ENCODE measurements at regions not wholly inside any gene's neighbourhood (a gene's known extent, or its start where the extent isn't known, plus 50 kb on each side); places are given as distances from the start of the nearest gene placed in this dataset.
"Not testable (repeated sequence)": the region's sequence is repeated elsewhere in the genome, so short reads cannot be mapped to it uniquely, and the experiment has no call there.

DNA sequence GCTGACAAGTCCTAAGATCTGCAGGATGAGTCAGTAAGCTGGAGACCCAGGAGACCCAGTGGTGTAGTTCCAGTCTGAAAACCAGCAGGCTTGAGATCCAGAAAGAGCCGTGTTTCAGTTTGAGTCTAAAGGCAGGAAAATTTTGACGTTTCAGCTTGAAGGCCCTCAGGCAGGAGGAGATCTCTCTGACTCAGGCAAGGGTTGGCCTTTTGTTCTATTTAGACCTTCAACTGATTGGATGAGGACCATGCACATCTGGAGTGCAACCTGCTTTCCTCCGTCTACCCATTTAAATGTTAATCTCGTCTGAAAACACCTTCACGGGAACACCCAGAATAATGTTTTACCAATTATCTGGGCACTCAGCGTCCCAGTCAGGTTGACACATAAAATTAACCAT, 69.5 kb downstream of the NPIPA7 start:
- not testable (repeated sequence) for DNase-seq

DNA sequence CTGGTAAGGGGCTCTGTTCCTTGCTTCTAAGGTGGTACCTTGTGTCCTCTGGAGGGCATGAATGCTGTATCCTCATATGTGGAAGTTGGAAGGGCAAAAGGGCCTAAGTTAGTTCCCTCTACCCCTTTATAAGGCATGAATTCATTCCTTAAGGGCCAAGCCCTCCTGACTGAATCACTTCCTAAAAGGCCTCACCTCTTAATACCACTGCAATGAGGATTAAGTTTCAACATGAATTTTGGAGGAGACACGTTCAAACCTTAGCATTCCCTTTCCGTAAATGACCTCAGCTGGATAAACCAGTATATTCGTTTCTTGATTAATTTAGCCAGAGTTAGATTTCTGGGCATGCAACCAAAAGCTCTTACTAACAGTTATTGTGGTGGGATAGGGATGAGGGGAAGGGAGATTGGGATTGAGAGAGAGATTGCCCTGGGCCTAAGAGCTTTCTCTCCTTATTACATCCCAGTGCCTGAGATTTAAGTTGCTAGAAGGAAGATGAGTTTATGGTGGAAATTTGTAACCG, 70.8 kb downstream of the NPIPA7 start:
- not testable (repeated sequence) for DNase-seq

DNA sequence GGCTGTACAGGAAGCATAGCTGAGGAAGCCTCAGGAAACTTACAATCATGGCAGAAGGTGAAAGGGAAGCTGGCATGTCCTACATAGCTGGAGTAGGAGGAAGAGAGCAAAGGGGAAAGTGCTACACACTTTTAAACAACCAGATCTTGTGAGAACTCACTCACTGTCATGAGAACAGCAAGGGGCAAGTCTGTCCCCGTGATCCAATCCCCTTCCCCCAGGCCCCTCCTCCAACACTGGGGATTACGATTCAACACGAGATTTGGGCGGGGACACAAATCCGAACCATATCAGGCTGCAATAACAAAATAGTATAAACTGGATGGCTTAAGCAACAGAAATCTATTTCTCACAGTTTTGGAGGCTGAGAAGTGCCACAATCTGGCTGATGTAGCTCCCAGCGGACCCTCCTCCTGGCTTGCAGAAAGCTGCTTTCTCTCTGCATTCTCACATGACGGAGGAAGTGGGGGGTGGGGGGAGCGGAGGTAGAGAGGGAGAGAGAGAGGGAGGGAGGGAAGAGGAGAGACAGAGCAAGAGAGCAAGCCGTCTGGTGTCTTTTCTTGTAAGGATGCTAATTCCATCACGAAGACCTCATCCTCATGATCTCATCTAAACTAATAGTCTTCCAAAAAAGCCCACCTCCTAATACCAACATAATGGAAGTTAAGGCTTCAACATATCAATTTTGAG, 72.9 kb downstream of the NPIPA7 start:
- DNase-seq, result not testable (repeated sequence)

DNA sequence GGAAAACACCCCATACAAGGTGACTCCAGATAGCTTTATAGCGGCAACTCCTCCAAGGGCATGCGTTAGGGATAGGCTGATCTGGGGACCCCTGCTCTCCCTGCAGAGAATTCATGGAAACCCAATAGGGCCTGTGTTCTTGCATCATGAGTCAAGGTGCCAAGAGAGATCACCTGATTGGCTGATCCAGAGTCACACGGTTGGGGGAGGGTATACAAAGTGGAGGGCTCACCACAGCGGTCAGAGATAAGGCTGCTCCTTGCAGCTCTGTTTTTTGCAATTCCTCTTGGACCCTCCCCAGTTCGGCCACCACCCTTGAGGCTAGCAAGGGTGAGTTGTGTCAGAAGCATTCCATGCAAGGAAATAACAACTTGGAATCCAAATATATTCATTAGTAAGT, 79.6 kb downstream of the NPIPA7 start:
- DNase-seq, result not testable (repeated sequence)

DNA sequence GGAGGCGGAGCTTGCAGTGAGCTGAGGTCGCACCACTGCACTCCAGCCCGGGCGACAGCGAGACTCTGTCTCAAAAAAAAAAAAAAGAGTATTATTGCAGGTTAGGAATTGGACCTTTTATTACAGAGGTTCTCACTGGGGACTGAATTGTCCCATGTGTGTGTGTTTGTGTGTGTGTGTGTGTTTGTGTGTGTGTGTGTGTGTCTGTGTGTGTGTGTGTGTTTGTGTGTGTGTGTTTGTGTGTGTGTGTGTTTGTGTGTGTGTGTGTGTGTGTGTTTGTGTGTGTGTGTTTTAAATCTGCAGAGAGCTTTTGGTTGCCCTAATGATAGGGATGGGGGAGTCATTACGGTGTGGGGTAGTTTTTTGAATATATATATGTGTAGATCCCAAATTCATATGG, 84.9 kb downstream of the NPIPA7 start:
- not testable (repeated sequence) for DNase-seq

DNA sequence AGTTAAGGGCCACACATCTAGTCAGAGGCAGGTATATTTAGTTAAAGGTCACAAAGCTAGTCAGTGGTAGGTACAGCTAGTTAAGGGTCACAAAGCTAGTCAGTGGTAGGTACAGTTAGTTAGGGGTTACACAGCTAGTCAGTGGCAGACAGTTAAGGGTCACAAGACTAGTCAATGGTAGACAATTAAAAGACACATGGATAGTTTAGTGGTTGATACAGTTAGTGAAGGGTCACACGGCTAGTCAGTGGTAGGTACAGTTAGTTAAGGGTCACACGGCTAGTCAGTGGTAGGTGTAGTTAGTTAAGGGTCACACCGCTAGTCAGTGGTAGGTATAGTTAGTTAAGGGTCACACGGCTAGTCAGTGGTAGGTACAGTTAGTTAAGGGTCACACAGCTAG, 110.0 kb downstream of the NPIPA7 start:
- not testable (repeated sequence) for DNase-seq

DNA sequence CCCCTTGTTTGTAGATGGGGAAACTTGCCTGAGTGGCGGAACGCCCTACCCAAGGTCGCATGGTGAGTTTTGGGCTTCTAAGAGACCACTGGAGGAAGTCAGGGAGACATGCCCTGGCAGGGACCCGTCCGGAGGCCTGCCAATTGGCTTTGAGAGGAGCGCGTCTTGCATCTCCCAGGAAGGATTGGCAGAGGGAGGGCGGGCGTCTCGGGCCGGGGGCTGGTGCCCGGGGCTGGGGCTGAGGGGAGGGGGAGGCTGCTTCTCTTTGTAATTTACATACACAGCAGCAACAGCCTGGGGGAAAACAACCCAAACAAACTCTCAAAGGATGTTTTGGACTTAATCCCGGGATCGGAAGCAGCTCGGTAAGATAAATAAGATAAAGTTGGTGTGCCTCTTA, 110.5 kb downstream of the NPIPA7 start:
- DNase-seq, result not testable (repeated sequence)

DNA sequence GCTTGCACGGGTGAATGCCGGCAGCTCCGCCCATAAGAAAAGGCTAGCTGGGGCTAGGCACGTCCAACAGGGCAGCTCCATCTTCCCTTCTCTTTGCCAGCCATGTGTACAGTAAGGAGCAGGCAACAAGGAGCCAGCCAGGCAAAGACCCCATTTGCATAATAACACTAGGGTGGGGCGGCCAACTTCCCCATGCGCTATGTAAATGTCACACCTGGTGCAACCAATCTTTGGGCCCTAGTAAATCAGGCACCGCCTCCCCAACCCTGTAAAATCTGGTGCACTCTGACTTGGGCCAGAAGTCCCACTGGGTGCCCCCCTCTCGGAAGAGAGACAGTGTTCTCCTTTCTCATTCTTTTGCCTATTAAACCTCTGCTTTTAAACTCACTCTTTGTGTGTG, 115.2 kb downstream of the NPIPA7 start:
- not testable (repeated sequence) for DNase-seq

DNA sequence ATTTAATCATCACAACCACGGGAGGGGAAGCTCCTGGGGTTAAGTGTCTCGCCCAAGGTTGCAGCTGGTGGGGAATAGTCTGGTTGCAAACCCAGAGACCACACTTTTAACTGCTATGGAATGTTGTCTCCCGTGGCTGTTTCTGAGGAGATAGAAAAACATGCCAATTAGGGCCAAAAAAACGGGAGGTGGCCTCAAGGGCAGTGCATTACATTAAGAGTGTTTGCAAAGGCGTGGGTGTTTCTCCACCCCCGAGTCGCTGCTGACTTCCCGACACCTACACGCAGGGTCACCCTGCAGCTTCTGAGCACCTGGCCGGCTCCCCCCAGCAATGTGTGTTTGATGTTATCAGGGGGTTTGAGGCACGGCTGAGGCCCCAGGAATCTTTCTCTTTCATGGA, 116.1 kb downstream of the NPIPA7 start:
- DNase-seq, result not testable (repeated sequence)

DNA sequence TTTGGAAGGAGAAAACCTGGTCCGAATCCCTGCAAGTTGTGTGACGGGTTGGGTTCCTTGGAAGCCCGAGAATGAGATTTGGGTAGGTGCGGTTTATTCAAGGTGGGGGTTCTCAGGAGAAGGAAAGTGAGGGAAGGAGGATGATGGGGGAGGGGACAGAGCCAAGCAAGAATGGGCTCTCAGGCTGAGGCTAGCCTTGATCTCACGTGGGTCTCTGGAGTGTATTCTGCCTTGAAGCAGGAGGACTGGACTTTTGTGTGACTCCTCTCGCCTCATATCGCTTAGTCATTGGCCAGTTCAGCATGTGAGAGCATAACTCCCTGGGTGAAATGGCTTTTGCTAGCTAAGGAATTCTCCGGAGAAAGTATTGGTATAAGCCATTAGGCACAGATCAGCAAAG, 120.9 kb downstream of the NPIPA7 start:
- not testable (repeated sequence) for DNase-seq

DNA sequence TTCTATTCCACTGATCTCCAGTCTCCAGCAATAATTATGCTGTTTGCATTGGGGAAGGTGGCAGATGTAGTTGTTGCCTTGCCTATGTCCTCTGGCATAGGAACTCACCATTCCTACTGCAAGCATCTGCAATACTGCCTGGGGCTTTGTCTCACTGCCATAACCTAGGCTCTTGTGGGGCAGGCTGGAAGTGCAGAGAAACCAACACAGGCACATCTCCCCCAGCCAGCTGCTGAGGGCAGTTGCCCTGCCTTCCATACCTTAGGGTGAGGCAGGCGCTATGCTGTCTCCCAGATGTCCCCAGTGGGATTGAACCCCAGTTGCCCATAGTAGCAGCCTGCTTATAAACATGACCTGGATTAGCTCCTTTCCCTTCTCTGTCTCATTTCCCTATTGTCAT, 128.1 kb downstream of the NPIPA7 start:
- DNase-seq, result not testable (repeated sequence)

DNA sequence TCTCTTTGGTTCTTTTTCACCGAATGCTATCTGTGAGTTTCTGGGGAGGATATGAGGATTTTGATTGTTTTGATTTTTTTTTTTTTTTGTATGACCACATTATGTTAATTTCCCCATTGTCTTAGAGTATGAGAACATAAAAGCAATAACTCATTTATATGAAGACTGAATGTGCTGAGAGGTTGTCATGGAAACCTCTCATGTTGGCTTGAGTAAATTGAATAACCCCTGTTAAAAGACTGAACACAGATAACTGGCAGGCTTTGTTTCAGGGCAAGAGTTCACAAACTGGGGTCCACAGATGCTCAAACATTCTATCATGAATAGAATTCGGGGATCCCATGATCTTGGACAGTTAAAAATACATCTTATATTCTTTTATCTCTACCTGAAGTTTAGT, 129.4 kb downstream of the NPIPA7 start:
- not testable (repeated sequence) for DNase-seq

DNA sequence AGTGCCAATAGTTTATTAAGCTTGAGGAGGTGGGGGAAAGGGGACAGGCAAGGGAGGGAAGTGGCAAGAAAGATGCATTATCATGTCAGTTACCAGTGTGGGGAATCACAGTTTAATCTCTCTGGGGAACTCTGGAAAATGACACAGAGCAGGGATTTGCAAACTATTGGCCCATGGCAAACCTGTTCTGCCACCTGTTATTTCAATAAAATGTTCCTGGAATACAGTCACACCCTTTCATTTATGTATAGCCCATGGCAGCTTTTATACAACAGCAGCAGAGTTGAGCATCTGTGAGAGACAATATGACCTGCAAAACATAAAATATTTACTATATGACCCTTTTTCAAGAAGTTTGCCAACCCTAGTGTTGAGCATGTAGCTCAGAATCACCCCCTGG, 140.5 kb downstream of the NPIPA7 start:
- not testable (repeated sequence) for DNase-seq

DNA sequence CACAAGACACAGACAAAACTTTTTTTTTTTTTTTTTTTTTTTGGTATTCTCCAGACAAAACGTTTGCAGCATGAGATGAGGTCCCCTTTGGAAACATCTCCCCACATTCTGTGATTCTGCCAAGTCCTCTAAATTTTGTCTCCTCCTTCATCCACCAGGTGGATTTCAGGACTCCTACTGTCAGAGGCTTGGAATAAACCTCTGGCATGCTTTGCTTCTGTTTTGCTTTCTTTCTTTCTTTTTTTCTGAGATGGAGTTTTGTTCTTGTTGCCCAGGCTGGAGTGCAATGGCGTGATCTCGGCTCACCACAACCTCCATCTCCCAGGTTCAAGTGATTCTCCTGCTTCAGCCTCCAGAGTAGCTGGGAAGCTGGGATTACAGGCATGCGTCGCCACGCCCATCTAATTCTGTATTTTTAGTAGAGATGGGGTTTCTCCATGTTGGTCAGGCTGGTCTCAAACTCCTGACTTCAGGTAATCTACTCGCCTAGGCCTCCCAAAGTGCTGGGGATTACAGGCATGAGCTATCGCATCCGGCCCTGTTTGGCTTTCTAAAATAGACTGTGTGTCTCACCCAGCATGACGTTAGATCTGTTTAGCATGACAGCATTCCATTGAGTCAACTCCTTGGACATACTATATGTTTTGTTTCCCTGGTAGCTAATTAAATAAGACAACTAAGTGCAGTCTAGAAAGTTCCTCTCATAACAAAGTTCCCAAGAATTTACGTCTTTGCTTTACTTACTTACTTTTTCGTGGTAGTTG, 142.5 kb downstream of the NPIPA7 start:
- DNase-seq, result not testable (repeated sequence)

DNA sequence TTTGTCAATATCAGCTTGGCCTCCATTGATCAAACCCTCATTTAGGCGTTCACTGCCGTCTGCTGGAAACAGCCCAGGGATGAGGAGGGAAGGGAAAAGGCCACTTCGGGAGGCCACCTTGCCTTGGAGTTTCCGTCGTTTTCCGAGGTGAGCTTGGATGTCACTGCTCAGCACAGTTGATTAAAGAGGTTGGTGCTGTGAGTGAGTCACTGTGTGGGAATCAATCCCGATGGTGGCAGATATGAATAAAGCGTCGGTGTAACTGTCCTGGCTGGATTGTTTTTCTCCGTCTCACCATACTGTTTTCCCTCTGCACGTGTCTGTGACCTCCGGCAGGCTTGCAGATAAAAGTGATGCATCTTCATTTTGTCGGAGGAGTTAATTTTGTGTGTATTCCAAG, 148.1 kb downstream of the NPIPA7 start:
- not testable (repeated sequence) for DNase-seq

DNA sequence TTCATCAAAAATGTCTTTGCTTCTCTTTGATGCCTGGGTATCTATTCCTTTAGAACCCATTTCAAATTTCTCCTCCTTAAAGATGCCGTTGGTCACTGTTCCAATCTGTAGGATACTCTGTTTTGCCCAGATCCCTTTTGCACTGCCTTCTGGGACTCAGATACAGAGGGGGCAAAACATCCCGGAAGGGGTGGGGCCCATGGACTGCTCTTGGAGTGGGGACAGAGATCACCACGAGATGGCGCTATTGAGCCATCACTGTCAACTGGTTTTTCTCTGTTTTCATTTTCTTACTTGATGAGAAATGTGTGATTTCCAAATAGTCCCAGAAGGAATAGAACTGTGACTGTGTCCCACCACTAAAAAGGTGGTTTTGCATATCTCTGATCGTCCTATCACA, 151.8 kb downstream of the NPIPA7 start:
- DNase-seq, result not testable (repeated sequence)

DNA sequence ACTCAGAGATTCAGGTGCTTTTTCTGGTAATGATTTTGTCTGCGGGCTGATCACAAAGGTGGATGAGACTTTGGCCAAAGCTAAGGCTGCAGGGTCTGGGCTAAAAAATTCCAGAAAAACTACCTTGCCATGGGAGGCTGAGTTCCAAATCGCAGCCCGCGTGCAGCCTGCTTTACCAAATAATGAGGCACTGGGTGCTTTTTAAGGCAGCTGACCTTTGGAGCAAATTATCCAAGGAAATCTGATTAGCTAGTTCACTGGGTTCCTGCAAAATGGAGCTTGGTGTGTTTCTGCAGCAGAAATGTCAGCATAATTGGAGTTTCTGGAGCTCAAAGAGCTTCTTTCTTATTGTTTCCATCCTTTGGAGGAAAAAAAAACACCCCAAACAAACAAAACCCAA, 156.6 kb downstream of the NPIPA7 start:
- not testable (repeated sequence) for DNase-seq

DNA sequence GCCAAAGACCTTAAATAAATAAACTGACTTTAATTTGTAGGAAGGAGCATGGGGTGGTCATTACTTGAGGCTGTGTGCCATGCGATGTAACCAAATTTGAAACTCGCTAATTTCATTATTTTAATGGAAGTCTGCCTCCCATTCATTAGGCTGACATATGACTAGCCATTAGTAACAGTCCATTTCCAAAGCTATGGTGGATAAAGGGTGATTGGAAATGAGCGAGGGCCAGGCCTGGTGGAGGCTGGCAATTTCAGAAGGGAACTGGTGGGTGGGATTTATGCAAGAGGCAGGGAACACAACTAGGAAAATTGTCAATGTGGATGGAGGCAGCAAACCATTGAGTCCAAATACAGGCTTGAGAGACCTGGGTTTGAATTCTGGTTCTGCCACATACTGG, 157.2 kb downstream of the NPIPA7 start:
- DNase-seq, result not testable (repeated sequence)

DNA sequence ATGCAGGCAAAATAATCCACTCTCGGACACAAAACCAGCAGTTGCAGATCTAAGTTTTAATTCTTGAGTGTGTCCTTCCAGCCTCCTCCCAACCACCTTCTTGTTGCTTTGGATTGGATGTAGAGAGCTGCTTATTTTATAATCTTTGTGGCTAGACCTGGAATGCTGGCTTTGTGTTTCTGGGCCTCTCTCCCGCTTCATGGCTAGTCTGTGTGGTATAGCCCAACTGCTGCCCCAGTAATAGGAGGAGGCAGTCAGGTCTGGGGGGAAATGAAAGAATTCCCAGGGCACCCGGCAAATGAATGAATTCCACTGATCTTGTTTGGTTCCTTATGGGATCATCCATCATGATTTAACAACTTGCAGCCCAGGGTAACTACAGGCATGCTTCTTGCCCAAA, 170.8 kb downstream of the NPIPA7 start:
- not testable (repeated sequence) for DNase-seq

DNA sequence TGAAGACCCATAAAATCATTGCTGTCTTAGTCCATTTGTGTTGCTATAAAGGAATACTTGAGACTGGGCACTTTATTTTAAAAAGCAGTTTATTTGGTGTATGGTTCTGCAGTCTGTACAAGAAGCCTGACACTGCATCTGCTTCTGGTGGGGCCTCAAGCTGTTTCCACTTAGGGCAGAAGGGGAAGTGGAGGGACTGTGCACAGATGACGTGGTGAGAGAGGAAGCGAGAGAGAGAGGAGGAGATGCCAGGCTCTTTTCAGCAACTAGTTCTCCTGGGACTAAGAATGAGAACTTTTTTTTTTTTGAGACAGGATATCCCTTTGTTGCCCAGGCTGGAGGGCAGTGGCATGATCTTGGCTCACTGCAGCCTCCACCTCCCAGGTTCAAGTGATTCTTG, 171.9 kb downstream of the NPIPA7 start:
- not testable (repeated sequence) for DNase-seq

DNA sequence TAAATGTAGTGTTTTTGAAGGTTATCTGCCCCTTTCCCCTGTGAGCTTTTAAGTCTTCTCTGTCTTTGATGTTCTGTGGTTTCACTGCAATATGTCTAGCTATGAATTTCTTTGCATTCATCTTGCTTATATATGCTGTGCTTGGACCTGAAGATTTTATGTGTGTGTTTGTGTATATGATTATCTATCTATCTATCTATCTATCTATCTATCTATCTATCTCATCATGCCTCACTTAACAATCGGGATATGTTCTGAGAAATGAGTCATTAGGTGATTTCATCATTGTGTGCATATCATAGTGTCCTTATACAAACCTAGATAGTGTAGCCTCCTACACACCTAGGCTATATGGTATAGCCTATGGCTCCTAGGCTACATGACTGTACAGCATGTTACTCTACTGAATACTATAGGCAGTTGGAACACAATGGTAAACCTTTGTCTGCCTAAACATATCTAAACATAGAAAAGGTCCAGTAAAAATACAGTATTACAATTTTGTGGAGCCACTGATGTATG, 173.9 kb downstream of the NPIPA7 start:
- not testable (repeated sequence) for DNase-seq

DNA sequence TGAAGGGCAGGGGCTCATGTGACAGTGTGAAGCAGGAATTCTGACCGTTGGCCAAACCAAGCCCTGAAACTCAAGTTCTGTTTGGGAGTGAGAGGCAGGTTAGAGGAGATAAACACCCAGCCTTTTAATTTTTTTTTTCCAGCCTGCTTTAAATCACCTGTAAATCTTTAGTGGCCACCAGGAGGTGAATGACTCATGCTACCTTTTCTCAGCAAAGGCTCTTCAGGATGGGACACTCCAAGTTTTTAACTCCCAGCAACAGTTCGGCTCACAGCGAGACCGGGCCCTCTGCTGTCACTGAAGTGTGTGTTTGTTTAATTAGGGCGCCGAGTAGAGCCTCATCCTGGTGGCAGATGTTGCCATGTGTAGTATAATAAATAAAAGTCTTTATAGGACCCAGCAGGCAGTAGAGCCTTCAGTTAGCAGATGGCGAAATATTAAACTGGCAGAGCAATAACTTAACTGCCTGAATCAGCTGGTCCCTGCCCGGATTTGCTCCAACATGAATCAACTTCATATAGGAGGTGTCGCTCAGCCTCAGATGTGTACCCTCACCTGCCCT, 180.3 kb downstream of the NPIPA7 start:
- DNase-seq, result not testable (repeated sequence)
